Stimulated activated CD4-positive, alpha-beta T cell treated with anti-CD3 and anti-CD28 coated beads, Interleukin-15, amount 100 ng/mL, for 24 hours (primary cell): ENCODE measurements at regions not wholly inside any gene's neighbourhood (a gene's known extent, or its start where the extent isn't known, plus 50 kb on each side); places are given as distances from the start of the nearest gene placed in this dataset.

Source experiments
- DNase-seq: peaks from one replicate; pipeline ENCODE4 v3.0.0-alpha.2; 2020

- DNase-seq: no peak
Measured at GRCh38 chr3:30069056-30069455, 537.3 kb upstream of the TGFBR2 start.

- DNase-seq: no peak
Measured at GRCh38 chr3:30073040-30073439, 533.4 kb upstream of the TGFBR2 start.

- no peak for DNase-seq
Measured at GRCh38 chr3:30073622-30074021, 532.8 kb upstream of the TGFBR2 start.

GRCh38 chr3:30075514-30075913, 530.9 kb upstream of the TGFBR2 start:
- no peak for DNase-seq

GRCh38 chr3:30076899-30077298, 529.5 kb upstream of the TGFBR2 start:
- no peak for DNase-seq

GRCh38 chr3:30077746-30078145, 528.7 kb upstream of the TGFBR2 start:
- no peak for DNase-seq

GRCh38 chr3:30078736-30079135, 527.7 kb upstream of the TGFBR2 start:
- no peak for DNase-seq

GRCh38 chr3:30081904-30082303, 524.5 kb upstream of the TGFBR2 start:
- no peak for DNase-seq

GRCh38 chr3:30082652-30083051, 523.7 kb upstream of the TGFBR2 start:
- DNase-seq: no peak

GRCh38 chr3:30083315-30083714, 523.1 kb upstream of the TGFBR2 start:
- no peak for DNase-seq

- DNase-seq: no peak
Measured at GRCh38 chr3:30084316-30084715, 522.1 kb upstream of the TGFBR2 start.

GRCh38 chr3:30084971-30085403, 521.4 kb upstream of the TGFBR2 start:
- DNase-seq: no peak

- no peak for DNase-seq
Measured at GRCh38 chr3:30085486-30085885, 520.9 kb upstream of the TGFBR2 start.

GRCh38 chr3:30091686-30092085, 514.7 kb upstream of the TGFBR2 start:
- DNase-seq: no peak

- no peak for DNase-seq
Measured at GRCh38 chr3:30097022-30097650, 509.3 kb upstream of the TGFBR2 start.

- DNase-seq: no peak
Measured at GRCh38 chr3:30098243-30098642, 508.2 kb upstream of the TGFBR2 start.

- DNase-seq: no peak
Measured at GRCh38 chr3:30098653-30099455, 507.5 kb upstream of the TGFBR2 start.

- no peak for DNase-seq
Measured at GRCh38 chr3:30102356-30102755, 504.0 kb upstream of the TGFBR2 start.

- no peak for DNase-seq
Measured at GRCh38 chr3:30103186-30103585, 503.2 kb upstream of the TGFBR2 start.

- DNase-seq: no peak
Measured at GRCh38 chr3:30107531-30107930, 498.9 kb upstream of the TGFBR2 start.

- no peak for DNase-seq
Measured at GRCh38 chr3:30112411-30112810, 494.0 kb upstream of the TGFBR2 start.

GRCh38 chr3:30112902-30113484, 493.4 kb upstream of the TGFBR2 start:
- no peak for DNase-seq

GRCh38 chr3:30113906-30114305, 492.5 kb upstream of the TGFBR2 start:
- DNase-seq: no peak

GRCh38 chr3:30114918-30115317, 491.5 kb upstream of the TGFBR2 start:
- DNase-seq: no peak
